Erythroblast (primary cell): ENCODE measurements at regions not wholly inside any gene's neighbourhood (a gene's known extent, or its start where the extent isn't known, plus 50 kb on each side); places are given as distances from the start of the nearest gene placed in this dataset.

Source experiments
- GATA1 ChIP-seq: IDR thresholded peaks from 2 replicates; pipeline ENCODE4 v1.6.1; 2011; ENCODE audit warnings: low read depth, mild to moderate bottlenecking, control low read depth, low read length, moderate library complexity
- POLR2A ChIP-seq: IDR thresholded peaks from 2 replicates; pipeline ENCODE4 v1.6.1; 2011; ENCODE audit warnings: mild to moderate bottlenecking, low read length

GRCh38 chr2:40740419-40740818 lies 288.5 kb upstream of the SLC8A1 start:
- TF ChIP-seq POLR2A (no peak), GATA1 (no peak)
